GM12878 (cell line): ENCODE measurements at regions not wholly inside any gene's neighbourhood (a gene's known extent, or its start where the extent isn't known, plus 50 kb on each side); places are given as distances from the start of the nearest gene placed in this dataset.

Source experiments
- BCL3 ChIP-seq: IDR thresholded peaks from 2 replicates; pipeline ENCODE4 v1.6.1; 2011; ENCODE audit warnings: borderline replicate concordance, low read depth, mild to moderate bottlenecking, moderate library complexity, low read length; ENCODE audit not compliant: insufficient read depth, poor library complexity, severe bottlenecking
- BCLAF1 ChIP-seq: fragments of 450-650 bp; IDR thresholded peaks from 2 replicates; pipeline ENCODE4 v1.6.1; 2017; ENCODE audit warnings: antibody characterized with exemption, mild to moderate bottlenecking, moderate library complexity
- E2F4 ChIP-seq: IDR thresholded peaks from 2 replicates; pipeline ENCODE4 v1.6.1; 2012; ENCODE audit warnings: low read depth, low read length, improper control_type of control experiment
- HCFC1 ChIP-seq: fragments of 150-350 bp; IDR thresholded peaks from 2 replicates; pipeline ENCODE4 v1.6.1; 2014; ENCODE audit warnings: low read length
- MTA2 ChIP-seq: fragments of 450-650 bp; IDR thresholded peaks from 2 replicates; pipeline ENCODE4 v1.6.1; 2016; ENCODE audit warnings: low read depth, mild to moderate bottlenecking, moderate library complexity
- PRDM15 ChIP-seq: fragments of 450-650 bp; formaldehyde crosslinking; IDR thresholded peaks from 2 replicates; pipeline ENCODE4 v1.4.0; 2020; ENCODE audit warnings: mild to moderate bottlenecking, moderate library complexity
- YBX1 ChIP-seq: fragments of 450-650 bp; IDR thresholded peaks from 2 replicates; pipeline ENCODE4 v1.6.1; 2016; ENCODE audit warnings: antibody characterized with exemption

- TF ChIP-seq BCL3 (no peak), HCFC1 (no peak), E2F4 (no peak), YBX1 (no peak), MTA2 (no peak), BCLAF1 (no peak), PRDM15 (CRISPR knock-in tag) (no peak)
Observed at GRCh38 chr6:79782792-79783580, 151.9 kb downstream of the SH3BGRL2 start (continued).
